ENCODE measurements at regions not wholly inside any gene's neighbourhood (a gene's known extent, or its start where the extent isn't known, plus 50 kb on each side); places are given as distances from the start of the nearest gene placed in this dataset.

DNA sequence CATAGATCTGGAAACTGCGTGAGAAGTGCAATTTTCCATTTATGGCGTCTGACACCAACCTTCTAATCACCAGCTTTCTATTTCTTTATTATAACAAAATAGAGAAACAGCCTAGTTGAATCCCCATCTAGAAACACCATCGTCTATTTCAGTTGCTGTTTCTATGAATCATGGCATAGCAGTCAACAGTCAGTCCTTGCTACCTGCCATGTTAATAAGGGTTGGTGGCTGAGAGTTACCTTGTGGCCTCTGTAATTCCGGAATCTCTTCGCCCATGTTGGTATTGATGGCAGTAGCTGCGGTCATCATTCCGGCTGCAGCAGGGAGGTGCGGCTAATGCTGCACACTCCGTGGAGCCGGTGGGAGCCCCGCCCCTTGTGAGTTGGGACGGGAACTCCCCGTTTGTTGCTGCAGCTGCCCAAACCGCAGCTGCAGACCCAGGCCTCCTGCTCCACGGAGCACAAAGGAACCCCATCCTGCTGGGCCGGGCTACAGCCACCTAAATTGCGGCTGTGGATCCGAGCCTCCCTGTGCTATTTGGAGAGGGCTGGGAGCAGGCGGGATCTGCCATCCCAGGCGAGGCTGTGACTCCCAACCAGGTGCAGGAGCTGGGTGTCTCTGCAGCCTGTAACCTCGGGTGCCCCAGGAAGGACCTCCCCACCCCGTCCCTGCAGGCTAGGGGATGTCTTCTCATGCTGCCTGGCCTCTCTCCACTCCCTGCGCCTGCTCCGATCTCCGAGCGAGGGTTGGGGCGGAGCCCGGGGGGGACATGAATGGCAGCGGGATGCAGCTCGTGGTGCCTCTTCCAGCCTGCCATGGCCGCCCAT is 115.4 kb upstream of the STK26 start:
- DNase-seq: no peak

DNA sequence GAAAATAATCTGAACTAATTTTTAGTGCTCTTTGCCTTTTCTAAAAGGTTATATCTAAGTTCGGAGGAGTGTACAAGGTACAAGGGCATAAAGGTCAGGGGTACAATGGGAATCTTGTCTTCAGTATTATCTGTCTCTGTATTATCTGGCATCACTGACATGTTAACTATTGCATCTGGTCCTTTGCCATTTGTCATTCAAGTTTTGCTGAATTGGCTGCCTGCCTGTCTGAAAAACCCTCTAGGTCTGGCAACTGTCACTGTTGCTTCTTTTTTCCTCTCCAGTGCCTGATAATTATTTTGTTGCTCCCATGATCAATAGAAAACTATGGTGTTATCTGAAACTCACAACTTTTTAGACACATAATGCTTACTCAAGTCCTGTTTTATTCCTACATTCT is 112.5 kb upstream of the STK26 start:
- no peak for DNase-seq

DNA sequence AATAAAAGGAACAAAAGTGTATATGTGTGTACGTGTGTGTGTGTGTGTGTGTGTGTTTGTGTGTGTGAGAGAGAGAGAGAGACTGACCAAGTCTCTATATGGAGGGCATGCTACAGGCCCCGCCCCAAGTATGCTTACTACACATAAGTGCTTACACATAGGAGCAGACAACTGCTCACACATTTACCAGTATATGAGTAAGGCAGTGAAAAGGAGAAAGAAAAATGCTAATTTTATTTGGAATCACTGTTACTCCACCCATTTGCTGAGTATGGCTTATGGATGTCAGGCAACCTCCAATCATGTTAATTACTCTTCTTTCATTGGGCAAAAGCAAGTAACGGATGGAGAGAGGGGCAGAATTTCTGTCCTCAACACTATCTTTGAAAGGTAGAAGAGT is 107.6 kb upstream of the STK26 start:
- DNase-seq: no peak

DNA sequence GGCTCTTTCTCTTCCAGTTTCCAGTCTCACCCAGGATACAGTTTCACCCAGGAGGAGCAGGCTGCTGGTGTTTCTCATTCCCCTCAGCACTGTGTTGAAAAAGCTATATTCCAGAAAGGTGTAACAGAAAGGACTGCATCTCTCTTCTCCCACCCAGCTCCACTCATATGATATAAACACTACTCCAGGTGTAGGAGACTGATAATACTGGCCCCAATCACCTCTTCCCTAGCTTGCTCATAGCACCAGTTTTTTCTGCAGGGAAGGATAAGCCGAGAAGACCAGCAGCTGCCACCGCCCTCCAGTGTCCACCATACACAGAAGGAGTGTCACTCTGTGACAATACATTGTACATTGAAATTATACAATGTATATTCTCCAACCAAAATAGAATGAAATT is 105.5 kb upstream of the STK26 start:
- no peak for DNase-seq

DNA sequence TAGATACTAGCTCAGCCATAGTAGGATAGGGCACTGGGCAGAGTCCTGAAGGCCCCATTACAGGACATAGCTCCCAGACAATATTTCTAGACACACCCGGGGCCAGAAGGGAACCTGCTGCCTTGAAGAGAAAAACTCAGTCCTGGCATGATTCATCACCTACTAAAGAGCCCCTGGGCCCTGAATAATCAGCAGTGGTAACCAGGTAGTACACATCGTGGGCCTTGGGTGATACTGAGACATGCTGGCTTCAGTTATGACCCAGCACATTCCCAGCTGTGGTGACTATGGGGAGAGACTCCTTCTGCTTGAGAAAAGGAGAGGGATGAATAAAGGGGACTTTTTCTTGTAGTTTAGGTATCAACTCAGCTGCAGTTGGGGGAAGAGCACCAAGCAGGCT is 104.3 kb upstream of the STK26 start:
- DNase-seq: no peak

DNA sequence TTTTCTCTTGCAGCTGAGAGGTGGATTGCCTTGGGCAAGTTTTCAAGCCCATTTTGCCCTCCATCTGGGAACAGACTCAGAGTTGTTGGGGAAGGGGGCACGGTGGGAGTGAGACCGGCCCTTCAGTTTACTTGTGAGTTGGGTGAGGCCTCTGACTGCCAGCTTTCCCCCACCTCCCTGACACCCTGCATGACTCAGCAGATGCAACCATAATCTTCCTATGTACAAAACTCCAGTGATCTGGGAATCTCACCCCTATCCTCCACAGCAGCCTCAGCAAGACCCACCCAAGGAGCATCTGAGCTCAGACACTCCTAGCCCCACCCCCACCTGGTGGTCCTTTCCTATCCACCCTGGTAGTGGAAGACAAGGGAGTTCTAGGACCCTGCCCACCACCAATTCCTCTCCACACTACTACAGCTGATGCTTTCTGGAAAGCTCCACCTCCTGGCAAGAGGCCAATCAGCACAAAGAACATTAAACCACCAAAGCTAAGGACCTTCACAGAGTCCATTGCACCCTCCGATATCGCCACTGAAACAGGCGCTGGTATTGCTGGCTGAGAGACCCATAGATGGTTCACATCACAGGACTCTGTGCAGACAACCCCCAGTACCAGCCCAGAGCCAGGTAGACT is 99.4 kb upstream of the STK26 start:
- DNase-seq: no peak

DNA sequence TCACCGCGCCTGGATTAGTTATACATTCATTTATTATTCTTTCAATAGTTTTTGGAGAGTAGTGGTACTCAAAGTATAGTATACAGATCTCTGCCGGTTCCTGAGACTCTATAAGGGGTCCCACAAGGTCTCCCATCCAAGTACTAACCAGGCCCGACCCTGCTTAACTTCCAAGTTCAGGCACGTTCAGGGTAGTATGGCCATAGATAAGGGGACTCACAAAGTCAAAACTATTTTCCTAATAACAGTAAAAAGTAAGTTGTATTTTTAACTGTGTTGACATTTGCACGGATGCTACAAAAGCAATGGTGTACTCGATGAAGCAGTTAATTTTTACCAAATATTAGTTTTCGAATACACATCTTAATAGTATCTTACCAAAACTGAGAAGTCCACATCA is 84.4 kb upstream of the STK26 start:
- no peak for DNase-seq

DNA sequence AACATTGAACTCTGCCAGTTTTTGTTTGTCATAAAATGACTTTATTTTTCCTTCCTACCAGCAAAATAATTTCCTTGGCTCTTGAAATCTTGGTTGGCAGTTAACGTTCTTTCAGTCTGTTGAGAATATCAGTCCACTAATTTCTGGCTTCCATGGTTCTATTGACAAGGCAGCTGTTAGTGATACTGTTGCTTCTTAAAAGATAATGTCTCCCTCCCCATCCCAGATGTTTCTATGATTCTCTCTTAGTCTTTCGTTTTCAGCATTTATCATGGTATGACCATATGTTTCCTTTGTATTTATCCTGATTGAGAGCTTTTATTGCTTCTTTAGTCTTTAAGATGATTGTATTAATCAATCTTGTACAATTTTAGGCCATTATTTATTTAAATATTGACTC is 81.1 kb upstream of the STK26 start:
- DNase-seq: no peak

DNA sequence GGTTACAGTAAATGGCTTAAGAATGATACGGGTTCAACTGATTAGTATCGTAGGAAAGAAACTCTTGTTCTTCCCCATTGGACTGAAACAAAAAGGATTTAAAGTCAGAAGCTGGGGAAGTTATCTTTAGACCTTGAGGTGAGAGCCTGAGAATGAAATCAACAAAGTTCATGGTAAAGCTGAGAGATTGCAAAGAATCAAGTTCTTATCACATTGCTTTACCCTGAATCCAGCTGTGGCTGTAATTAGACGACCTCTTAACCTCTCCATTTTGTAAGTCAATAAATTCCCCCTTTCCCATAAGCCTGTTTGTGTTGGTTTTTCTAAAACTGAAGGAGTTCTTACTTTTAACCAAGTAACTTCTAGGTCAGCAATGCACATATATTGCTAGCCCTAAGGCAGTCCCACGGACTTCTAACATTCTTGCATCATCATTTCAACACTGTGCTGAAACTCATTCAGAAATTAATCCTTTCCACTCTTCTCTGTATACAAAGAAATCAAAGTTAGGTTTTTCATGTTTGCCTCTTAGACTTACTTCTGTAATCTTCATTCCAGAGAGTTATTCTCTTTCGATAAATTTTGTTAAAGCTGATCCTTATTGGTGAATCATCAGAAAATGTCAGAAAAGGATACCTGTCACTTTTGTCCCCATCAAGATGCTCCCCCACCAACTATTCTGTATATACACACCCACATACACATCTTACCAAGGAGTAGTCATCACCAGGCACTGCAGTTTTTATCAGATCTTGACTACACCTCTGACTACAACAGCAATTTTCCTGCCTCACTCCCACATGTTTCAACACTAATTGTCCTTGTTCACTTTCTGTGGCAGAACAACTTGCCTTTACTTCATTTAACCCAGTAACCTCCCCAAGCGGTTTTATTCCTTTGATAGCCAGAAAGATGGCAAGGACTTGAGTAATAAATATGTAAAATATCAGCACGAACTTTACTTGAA is 77.9 kb upstream of the STK26 start:
- DNase-seq: no peak

DNA sequence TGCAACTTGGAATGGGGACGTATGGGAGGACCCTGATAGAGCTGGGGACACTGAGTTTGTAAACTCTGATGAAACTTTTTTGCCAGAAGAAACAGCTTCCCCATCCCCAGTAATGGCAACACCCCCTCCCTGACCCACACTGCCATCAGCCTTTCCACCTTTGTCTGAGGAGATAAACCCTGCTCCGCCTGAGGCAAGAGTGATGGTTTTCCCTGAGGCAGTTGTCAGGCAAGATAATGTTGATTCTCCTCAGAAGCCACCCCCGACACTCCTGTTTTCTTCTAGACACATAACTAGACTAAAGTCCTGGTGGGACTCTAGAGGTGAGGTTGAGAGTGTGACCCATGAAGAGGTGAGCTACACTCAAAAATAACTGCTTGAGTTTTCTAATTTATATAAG is 71.9 kb upstream of the STK26 start:
- no peak for DNase-seq

DNA sequence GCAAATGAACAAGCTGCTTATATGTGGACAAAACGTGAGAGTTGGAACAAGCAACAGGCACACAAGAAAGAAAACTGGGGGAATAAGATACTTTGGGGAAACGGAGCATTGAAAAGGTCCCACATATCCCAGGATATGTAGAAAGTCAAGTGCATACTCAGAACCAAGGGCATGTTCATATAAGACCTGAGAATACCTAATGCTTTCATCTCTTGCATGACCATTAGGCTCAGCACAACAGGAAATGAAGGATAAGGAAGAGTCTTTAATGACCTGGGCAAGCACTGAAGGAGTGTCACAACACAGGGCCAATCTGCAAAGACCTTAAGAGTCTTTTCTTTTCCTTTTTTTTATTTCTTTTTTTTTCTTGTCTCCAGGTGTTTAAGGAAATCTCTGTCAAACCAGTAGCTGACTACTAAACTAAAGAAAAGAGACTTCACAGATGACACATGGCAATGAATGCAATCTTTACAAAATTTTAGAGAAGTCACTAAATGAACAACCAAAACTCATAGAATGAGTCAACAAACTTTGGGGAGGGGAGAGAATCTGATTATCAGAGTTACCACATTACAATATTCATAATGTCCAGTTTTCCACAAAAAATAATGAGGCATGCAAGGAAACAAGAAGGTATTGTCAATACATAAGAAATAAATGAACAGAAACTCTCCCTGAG is 67.9 kb upstream of the STK26 start:
- DNase-seq: no peak

DNA sequence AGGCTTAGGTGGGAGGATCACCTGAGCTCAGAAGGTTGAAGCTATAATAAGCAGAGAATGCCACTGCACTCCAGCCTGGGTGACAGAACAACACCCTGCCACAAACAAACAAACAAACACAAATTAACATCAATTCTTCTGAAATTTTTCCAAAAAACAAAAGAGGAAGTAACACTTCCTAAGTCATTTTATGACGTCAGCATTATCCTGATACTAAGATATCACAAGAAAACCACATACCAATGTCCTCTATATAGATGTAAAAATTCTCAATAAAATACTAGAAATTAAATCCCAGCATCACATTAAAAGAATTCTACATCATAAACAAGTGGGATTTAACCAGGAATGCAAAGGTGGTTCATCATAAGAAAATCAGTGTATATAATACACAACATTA is 64.4 kb upstream of the STK26 start:
- no peak for DNase-seq

DNA sequence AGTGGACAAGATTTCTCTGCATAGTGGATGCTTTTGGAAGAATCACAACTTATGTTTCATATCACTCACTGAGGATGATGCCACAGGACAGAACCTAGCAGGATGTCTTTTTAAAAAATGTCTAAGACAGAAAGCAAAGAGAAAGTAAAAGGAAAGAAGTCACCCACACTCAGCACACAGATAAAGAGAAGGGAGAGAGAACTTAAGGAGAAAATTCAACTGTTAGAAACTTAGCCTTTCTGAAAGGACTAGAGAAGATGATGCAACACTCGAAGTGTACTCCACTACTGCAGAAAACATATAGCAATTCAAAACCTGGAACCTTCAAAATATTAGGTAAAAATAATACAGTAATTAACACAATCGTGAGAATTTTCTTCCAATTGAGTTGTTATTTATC is 52.8 kb upstream of the STK26 start:
- DNase-seq: no peak

Data from NCI-H1048 (cell line).